PC-9 (cell line): ENCODE measurements at regions not wholly inside any gene's neighbourhood (a gene's known extent, or its start where the extent isn't known, plus 50 kb on each side); places are given as distances from the start of the nearest gene placed in this dataset.

Source experiments
- CTCF ChIP-seq: fragments of 200-600 bp; sonication (generic); conservative IDR thresholded peaks from 2 replicates; pipeline ENCODE4 v1.6.1; 2017; ENCODE audit warnings: mixed run types, antibody characterized with exemption, mild to moderate bottlenecking, moderate library complexity
- EZH2 ChIP-seq: fragments of 200-600 bp; sonication (generic); IDR thresholded peaks from 2 replicates; pipeline ENCODE4 v1.8.0; 2017; ENCODE audit warnings: antibody characterized with exemption, low read depth

DNA sequence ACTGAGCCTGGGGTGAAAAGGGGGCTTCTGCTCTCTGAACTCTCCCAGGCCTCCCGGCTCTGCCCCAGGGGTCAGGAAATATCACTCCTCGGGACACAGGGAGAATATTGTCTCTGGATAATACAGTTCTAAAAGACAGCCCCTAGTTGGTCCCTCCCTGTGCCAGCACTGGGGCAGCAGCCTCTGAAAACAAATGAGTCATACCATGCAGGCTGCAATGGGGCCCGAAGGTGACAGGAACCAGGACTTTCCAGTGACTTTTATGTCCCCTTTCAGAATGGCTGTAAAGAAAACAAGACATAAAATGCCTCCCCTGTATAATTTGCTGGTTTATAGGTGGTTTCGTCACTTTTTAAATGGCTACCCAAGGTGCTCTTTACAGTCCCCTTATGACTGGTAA, 360.0 kb downstream of the NPHP4 start:
- TF ChIP-seq CTCF (no peak), EZH2 (no peak)
